H1 (cell line): ENCODE measurements at regions not wholly inside any gene's neighbourhood (a gene's known extent, or its start where the extent isn't known, plus 50 kb on each side); places are given as distances from the start of the nearest gene placed in this dataset.

ENCODE experiments used
- CTCF ChIA-PET: fragments of 300-600 bp; sonication (Branson Sonifier 250); formaldehyde crosslinking; loops from one replicate; lab custom pipeline; 2021; ENCODE audit not compliant: partially characterized antibody; lab: Charles Lee
- POLR2A ChIA-PET: fragments of 300-600 bp; sonication (Branson Sonifier 250); formaldehyde crosslinking; loops from one replicate; lab custom pipeline; 2021; ENCODE audit warnings: inconsistent platforms; ENCODE audit not compliant: partially characterized antibody; lab: Charles Lee
- DNase-seq, 2 experiments: peaks; one replicate each; pipeline versions ENCODE4 v3.0.0 to v3.0.0-alpha.2; 2010 to 2022; ENCODE audit warnings: low spot score in 2 of 2, low read depth in 1 of 2, mixed read lengths in 1 of 2
- FAIRE-seq: peaks from 2 replicates; lab custom pipeline; 2011; peaks lifted over from hg19 to GRCh38; lab: Jason Lieb, UNC
- H2AFZ ChIP-seq: 2 replicates; pipeline ENCODE4 v1.8.1; 2012; ENCODE audit warnings: low read length, inconsistent platforms
- H2AK5ac ChIP-seq: 2 replicates; pipeline ENCODE4 v1.6.1; 2013; ENCODE audit warnings: low read depth, low read length
- H2BK120ac ChIP-seq: replicated peaks from 2 replicates; pipeline ENCODE3; 2013; ENCODE audit warnings: low read depth, low read length, inconsistent platforms
- H2BK12ac ChIP-seq: 2 replicates; pipeline ENCODE4 v1.6.1; 2013; ENCODE audit warnings: low read depth, low read length
- H2BK15ac ChIP-seq: 2 replicates; pipeline ENCODE4 v1.6.1; 2013; ENCODE audit warnings: low read length
- H2BK20ac ChIP-seq: 2 replicates; pipeline ENCODE4 v1.6.1; 2013; ENCODE audit warnings: low read length
- H2BK5ac ChIP-seq: 2 replicates; pipeline ENCODE4 v1.6.1; 2013; ENCODE audit warnings: low read depth, low read length
- H3K14ac ChIP-seq: 2 replicates; pipeline ENCODE4 v1.6.1; 2013; ENCODE audit warnings: inconsistent platforms; ENCODE audit not compliant: insufficient read length
- H3K18ac ChIP-seq: 2 replicates; pipeline ENCODE4 v1.6.1; 2013; ENCODE audit warnings: low read length; ENCODE audit errors: extremely low read depth
- H3K23ac ChIP-seq: 2 replicates; pipeline ENCODE4 v1.6.1; 2013; ENCODE audit warnings: inconsistent platforms; ENCODE audit not compliant: insufficient read length
- H3K23me2 ChIP-seq: 2 replicates; pipeline ENCODE4 v1.6.1; 2013; ENCODE audit warnings: low read depth, low read length
- H3K27ac ChIP-seq: 2 replicates; pipeline ENCODE4 v1.6.1; 2011; ENCODE audit warnings: low read depth, low read length, inconsistent platforms
- H3K27me3 ChIP-seq, 4 experiments: replicated peaks in 1 of 4; 1 replicate in 1 of 4; 2 replicates in 3 of 4; pipeline versions ENCODE4 v1.6.1 to v1.8.1; 2011 to 2013; ENCODE audit warnings: low read length in 3 of 4, mild to moderate bottlenecking in 3 of 4, inconsistent platforms in 2 of 4, mixed read lengths in 2 of 4, moderate library complexity in 1 of 4; ENCODE audit not compliant: control insufficient read depth in 3 of 4, insufficient read depth in 3 of 4; ENCODE audit errors: extremely low read depth in 1 of 4
- H3K36me3 ChIP-seq, 4 experiments: 2 replicates each; pipeline versions ENCODE4 v1.6.1 to v1.8.1; 2011 to 2013; ENCODE audit warnings: mild to moderate bottlenecking in 4 of 4, low read length in 3 of 4, moderate library complexity in 2 of 4, control low read depth in 1 of 4, inconsistent platforms in 1 of 4; ENCODE audit not compliant: insufficient read depth in 4 of 4, control insufficient read depth in 2 of 4
- H3K4ac ChIP-seq: replicated peaks from 2 replicates; pipeline ENCODE3; 2013; ENCODE audit warnings: low read length, low read depth, mixed read lengths, inconsistent platforms; ENCODE audit not compliant: insufficient read length
- H3K4me1 ChIP-seq, 4 experiments: replicated peaks in 1 of 4; 1 replicate in 1 of 4; 2 replicates in 3 of 4; pipeline versions ENCODE4 v1.6.1 to v1.8.1; 2011 to 2013; ENCODE audit warnings: low read length in 3 of 4, inconsistent platforms in 2 of 4, mixed read lengths in 1 of 4; ENCODE audit not compliant: insufficient read depth in 4 of 4, control insufficient read depth in 3 of 4
- H3K4me2 ChIP-seq, 2 experiments: 2 replicates each; pipeline versions ENCODE4 v1.6.1 to v1.8.1; 2011 to 2013; ENCODE audit warnings: low read depth in 2 of 2, low read length in 2 of 2, control low read depth in 1 of 2, inconsistent platforms in 1 of 2, mild to moderate bottlenecking in 1 of 2; ENCODE audit not compliant: insufficient read depth in 1 of 2
- H3K4me3 ChIP-seq, 4 experiments: fragments of 200-600, 300-600 bp in 1 of 4; sonication (generic), shearing (Covaris generic), sonication (Bioruptor Twin) in 1 of 4; 2 replicates each; pipeline versions ENCODE4 v1.5.1 to v1.8.1; 2011 to 2016; ENCODE audit warnings: low read length in 4 of 4, low read depth in 3 of 4, control low read depth in 2 of 4, inconsistent platforms in 2 of 4, mild to moderate bottlenecking in 2 of 4, mixed read lengths in 1 of 4, moderate library complexity in 1 of 4; ENCODE audit not compliant: insufficient read depth in 2 of 4; ENCODE audit errors: extremely low read depth in 1 of 4
- H3K56ac ChIP-seq: replicated peaks from 2 replicates; pipeline ENCODE3; 2013; ENCODE audit warnings: low read depth, mild to moderate bottlenecking, mixed read lengths, low read length, inconsistent platforms; ENCODE audit not compliant: insufficient read length
- H3K79me1 ChIP-seq: 2 replicates; pipeline ENCODE4 v1.6.1; 2013; ENCODE audit warnings: low read depth, low read length, control low read depth
- H3K79me2 ChIP-seq, 2 experiments: 2 replicates each; pipeline versions ENCODE4 v1.6.1 to v1.8.1; 2012 to 2013; ENCODE audit warnings: low read length in 2 of 2, mild to moderate bottlenecking in 2 of 2, inconsistent platforms in 1 of 2; ENCODE audit not compliant: insufficient read depth in 2 of 2, control insufficient read depth in 1 of 2
- H3K9ac ChIP-seq, 4 experiments: replicated peaks in 1 of 4; 1 replicate in 1 of 4; 2 replicates in 3 of 4; pipeline versions ENCODE4 v1.6.1 to v1.8.1; 2011 to 2013; ENCODE audit warnings: low read depth in 3 of 4, low read length in 3 of 4, control low read depth in 2 of 4, mild to moderate bottlenecking in 2 of 4, moderate library complexity in 2 of 4, inconsistent platforms in 1 of 4; ENCODE audit errors: extremely low read depth in 1 of 4
- H3K9me3 ChIP-seq, 2 experiments: 2 replicates each; pipeline versions ENCODE4 v1.6.1 to v1.8.1; 2012 to 2013; ENCODE audit warnings: mild to moderate bottlenecking in 2 of 2, moderate library complexity in 2 of 2, control low read depth in 1 of 2, inconsistent platforms in 1 of 2, low read depth in 1 of 2, low read length in 1 of 2, mixed read lengths in 1 of 2; ENCODE audit not compliant: insufficient read depth in 2 of 2
- H4K20me1 ChIP-seq, 2 experiments: replicated peaks in 1 of 2; 2 replicates each; pipeline versions ENCODE3 to v1.8.1; 2011 to 2013; ENCODE audit warnings: inconsistent platforms in 2 of 2, low read length in 2 of 2, mild to moderate bottlenecking in 1 of 2; ENCODE audit not compliant: insufficient read depth in 2 of 2, control insufficient read depth in 1 of 2
- H4K5ac ChIP-seq: 2 replicates; pipeline ENCODE4 v1.6.1; 2013; ENCODE audit warnings: low read length, low read depth, mixed read lengths, inconsistent platforms; ENCODE audit not compliant: insufficient read length
- H4K8ac ChIP-seq: 2 replicates; pipeline ENCODE4 v1.8.0; 2013; ENCODE audit warnings: mild to moderate bottlenecking, moderate library complexity, low read length, inconsistent platforms; ENCODE audit not compliant: insufficient read depth; ENCODE audit errors: extremely low read depth
- H4K91ac ChIP-seq: replicated peaks from 2 replicates; pipeline ENCODE3; 2013; ENCODE audit warnings: low read length, mixed read lengths, inconsistent platforms; ENCODE audit not compliant: insufficient read length
- EGR1 ChIP-seq: IDR thresholded peaks from 2 replicates; pipeline ENCODE4 v1.6.1; 2011; ENCODE audit warnings: low read depth, low read length, borderline replicate concordance
- SRF ChIP-seq: IDR thresholded peaks from 2 replicates; pipeline ENCODE4 v1.6.1; 2011; ENCODE audit warnings: mild to moderate bottlenecking, low read depth, low read length, moderate library complexity
- ZNF274 ChIP-seq: IDR thresholded peaks from 2 replicates; pipeline ENCODE4 v1.7.0; 2012; ENCODE audit warnings: low read length, borderline replicate concordance; ENCODE audit errors: extremely low read depth
- WGBS, 2 experiments: shearing (Covaris generic) in 1 of 2; methylation state at CpG; one replicate each; pipeline versions ENCODE4 v1.1.6 to v1.1.7; 2013 to 2015; ENCODE audit warnings: low lambda C conversion rate in 2 of 2, mixed read lengths in 2 of 2, inconsistent platforms in 1 of 2, low coverage in 1 of 2, missing lambda C conversion rate in 1 of 2; ENCODE audit not compliant: insufficient replicate concordance in 2 of 2, insufficient coverage in 1 of 2, insufficient read length in 1 of 2; ENCODE audit errors: extremely low coverage in 1 of 2, missing lambda C conversion rate in 1 of 2; 5-methylcytosine and 5-hydroxymethylcytosine counted together
- TF ChIP-seq, protein P1 (sequence below): IDR thresholded peaks from 2 replicates; pipeline ENCODE4 v1.6.1; 2011; ENCODE audit warnings: low read length, improper control_type of control experiment

DNA sequence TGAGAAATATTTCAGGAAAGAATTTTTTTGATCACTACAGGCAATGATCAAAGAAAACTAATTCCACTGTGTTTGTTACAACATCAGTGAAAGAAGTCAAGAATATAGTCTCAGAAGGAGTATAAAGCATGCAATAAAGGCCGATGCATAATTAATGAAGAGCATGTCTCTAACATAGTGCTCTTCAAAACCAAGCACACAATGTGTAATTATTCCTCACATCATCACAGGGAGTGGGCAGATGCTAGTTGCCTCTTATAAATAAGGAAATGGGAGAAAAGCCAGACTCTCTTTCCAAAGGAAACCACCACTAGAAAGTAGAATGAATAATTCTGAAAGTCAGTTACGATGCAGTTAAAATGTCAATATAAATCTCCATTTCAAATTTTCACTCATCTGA lies 220.1 kb downstream of the TEX36 start:
- H3K23ac ChIP-seq = no peak overlapping the region
- no peak overlapping the region for H3K4ac ChIP-seq
- no peaks in the 10 kb centered on the region for H3K4me1 ChIP-seq
- DNase-seq = no peak
- H3K14ac ChIP-seq = no peak overlapping the region
- no peak overlapping the region for H3K56ac ChIP-seq
- H3K79me2 ChIP-seq = no peaks in the 10 kb centered on the region
- no peak overlapping the region for H2BK5ac ChIP-seq
- no peak overlapping the region for H3K9ac ChIP-seq
- H2AK5ac ChIP-seq = no peak overlapping the region
- H4K5ac ChIP-seq = no peak overlapping the region
- no peak for FAIRE-seq
- no peak overlapping the region for H2BK15ac ChIP-seq
- H2BK12ac ChIP-seq = no peak overlapping the region
- no peak overlapping the region for H3K4me3 ChIP-seq
- peaks cover 0 to 2% of the 10 kb centered on the region in 2 experiments for H4K20me1 ChIP-seq
- no peak overlapping the region for H2BK120ac ChIP-seq
- H3K18ac ChIP-seq = no peak overlapping the region
- no peaks in the 10 kb centered on the region for H3K23me2 ChIP-seq
- TF ChIP-seq SRF = no peak
- TF ChIP-seq, protein P1, sequence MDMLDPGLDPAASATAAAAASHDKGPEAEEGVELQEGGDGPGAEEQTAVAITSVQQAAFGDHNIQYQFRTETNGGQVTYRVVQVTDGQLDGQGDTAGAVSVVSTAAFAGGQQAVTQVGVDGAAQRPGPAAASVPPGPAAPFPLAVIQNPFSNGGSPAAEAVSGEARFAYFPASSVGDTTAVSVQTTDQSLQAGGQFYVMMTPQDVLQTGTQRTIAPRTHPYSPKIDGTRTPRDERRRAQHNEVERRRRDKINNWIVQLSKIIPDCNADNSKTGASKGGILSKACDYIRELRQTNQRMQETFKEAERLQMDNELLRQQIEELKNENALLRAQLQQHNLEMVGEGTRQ = no peak
- no peak for TF ChIP-seq ZNF274
- no peak for TF ChIP-seq EGR1
- H4K91ac ChIP-seq = no peak overlapping the region
- H2BK20ac ChIP-seq = no peak overlapping the region
- no peak overlapping the region for H3K27ac ChIP-seq
- ChIA-PET POLR2A (no interaction called here), CTCF (interaction anchor here (1.0 kb wide), 1 partner anchor 14 kb away, joined by 4 read pairs; no protein-coding TSS in a partner anchor)
- no peaks in the 10 kb centered on the region for H3K27me3 ChIP-seq
- 92% methylated on average over 2 of the region's 2 CpGs; no CpG with 5 or more reads in 1 of the 2 experiments for WGBS, 2 experiments
- H3K79me1 ChIP-seq = no peaks in the 10 kb centered on the region
- H4K8ac ChIP-seq = no peak overlapping the region
- no peaks in the 10 kb centered on the region for H3K9me3 ChIP-seq
- H3K4me2 ChIP-seq = no peak overlapping the region
- H3K36me3 ChIP-seq = no peaks in the 10 kb centered on the region
- no peak overlapping the region for H2AFZ ChIP-seq
